BJ (cell line): ENCODE measurements at regions not wholly inside any gene's neighbourhood (a gene's known extent, or its start where the extent isn't known, plus 50 kb on each side); places are given as distances from the start of the nearest gene placed in this dataset.

ENCODE experiments used
- CTCF ChIA-PET: fragments of 350-600 bp; formaldehyde crosslinking; extraction: SDS; loops from one replicate; lab custom pipeline; 2021; ENCODE audit warnings: antibody characterized with exemption, inconsistent platforms; lab: Yijun Ruan, JAX
- POLR2A ChIA-PET: fragments of 300-600 bp; sonication (Branson Sonifier 250); formaldehyde crosslinking; extraction: SDS; loops from one replicate; lab custom pipeline; 2021; ENCODE audit warnings: antibody characterized with exemption; lab: Charles Lee
- DNase-seq: peaks from one replicate; pipeline ENCODE4 v3.0.0-alpha.2; 2011; ENCODE audit warnings: low read depth
- H3K27me3 ChIP-seq: 2 replicates; pipeline ENCODE4 v1.6.0; 2011; ENCODE audit warnings: low read length; ENCODE audit not compliant: control insufficient read depth, insufficient read depth
- H3K36me3 ChIP-seq: 2 replicates; pipeline ENCODE4 v1.5.1; 2011; ENCODE audit warnings: low read length; ENCODE audit not compliant: control insufficient read depth, insufficient read depth
- H3K4me3 ChIP-seq: 2 replicates; pipeline ENCODE4 v1.5.1; 2011; ENCODE audit warnings: low read depth, mild to moderate bottlenecking, control low read depth, low read length
- TF ChIP-seq, protein P1 (sequence below): IDR thresholded peaks from 2 replicates; pipeline ENCODE4 v1.5.1; 2011; ENCODE audit warnings: low read depth, mild to moderate bottlenecking, control low read depth, inconsistent platforms, low read length, moderate library complexity; ENCODE audit not compliant: insufficient read depth

DNA sequence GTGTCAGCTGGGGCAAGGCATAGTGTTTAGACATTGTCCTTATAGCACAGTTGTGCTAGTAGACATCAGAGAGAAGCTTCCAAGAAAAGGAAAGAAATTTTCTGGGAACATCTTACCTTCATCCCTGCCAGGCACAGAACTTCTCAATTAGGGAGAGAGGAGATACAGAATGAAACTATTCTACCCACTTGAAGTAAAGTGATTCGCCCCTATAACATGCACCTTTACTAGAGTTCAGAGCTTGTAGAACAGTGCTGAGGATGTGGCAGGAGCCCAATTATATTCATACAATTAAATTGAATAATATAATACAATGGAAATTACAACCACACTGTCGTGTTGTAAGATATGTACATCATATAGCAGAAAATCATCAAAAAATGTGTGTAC is 1063.9 kb upstream of the CITED2 start:
- DNase-seq = no peak
- H3K36me3 ChIP-seq = no peaks in the 10 kb centered on the region
- ChIA-PET POLR2A (interaction anchor here (0.6 to 2.7 kb wide), 5 partner anchors 24 to 352 kb away, joined by 3 to 13 read pairs (median 4); no protein-coding TSS in a partner anchor), CTCF (interaction anchor here (0.8 kb wide), 1 partner anchor 432 kb away, joined by 3 read pairs; no protein-coding TSS in a partner anchor)
- no peaks in the 10 kb centered on the region for H3K27me3 ChIP-seq
- TF ChIP-seq, protein P1, sequence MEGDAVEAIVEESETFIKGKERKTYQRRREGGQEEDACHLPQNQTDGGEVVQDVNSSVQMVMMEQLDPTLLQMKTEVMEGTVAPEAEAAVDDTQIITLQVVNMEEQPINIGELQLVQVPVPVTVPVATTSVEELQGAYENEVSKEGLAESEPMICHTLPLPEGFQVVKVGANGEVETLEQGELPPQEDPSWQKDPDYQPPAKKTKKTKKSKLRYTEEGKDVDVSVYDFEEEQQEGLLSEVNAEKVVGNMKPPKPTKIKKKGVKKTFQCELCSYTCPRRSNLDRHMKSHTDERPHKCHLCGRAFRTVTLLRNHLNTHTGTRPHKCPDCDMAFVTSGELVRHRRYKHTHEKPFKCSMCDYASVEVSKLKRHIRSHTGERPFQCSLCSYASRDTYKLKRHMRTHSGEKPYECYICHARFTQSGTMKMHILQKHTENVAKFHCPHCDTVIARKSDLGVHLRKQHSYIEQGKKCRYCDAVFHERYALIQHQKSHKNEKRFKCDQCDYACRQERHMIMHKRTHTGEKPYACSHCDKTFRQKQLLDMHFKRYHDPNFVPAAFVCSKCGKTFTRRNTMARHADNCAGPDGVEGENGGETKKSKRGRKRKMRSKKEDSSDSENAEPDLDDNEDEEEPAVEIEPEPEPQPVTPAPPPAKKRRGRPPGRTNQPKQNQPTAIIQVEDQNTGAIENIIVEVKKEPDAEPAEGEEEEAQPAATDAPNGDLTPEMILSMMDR = no peak
- no peak overlapping the region for H3K4me3 ChIP-seq

DNA sequence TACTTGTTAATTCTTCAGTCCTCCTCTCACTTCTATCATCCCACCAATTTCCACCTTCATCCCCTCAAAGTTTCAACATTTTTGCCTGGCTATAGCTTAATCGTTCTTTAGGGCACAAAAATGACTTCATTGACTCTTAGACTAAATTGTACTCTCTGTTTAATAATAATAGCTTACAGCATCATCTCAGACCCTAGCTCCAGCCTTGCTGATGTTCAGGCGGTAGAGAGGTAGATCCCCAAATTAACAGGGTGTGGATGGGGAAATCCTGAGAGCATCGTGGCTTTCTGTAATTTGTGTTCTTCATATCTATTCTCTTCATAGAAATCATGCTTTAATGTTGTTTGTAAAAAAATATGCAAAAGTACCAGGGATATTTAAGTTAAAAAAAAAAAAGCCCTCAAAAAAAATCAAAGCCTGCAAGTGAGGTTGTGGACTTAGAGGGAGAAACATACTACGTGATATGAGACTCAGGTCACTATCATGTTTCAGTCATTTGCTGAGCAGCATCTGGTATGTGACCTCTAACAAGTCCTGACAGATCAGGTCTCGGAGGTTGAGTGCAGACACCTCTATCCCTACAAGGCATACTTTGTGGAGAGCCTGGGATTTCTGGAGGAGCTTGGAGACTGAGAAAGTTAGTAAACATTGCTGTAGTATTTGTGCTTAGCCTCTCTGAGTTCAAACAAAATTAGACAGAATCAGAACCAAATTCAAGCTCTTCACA is 1063.3 kb upstream of the CITED2 start:
- POLR2A ChIA-PET = interaction anchor here (1.7 to 2.7 kb wide), 2 partner anchors 25 to 100 kb away, joined by 5 to 13 read pairs; no protein-coding TSS in a partner anchor
- TF ChIP-seq, protein P1 = no peak
- no peak for DNase-seq
- no peaks in the 10 kb centered on the region for H3K27me3 ChIP-seq
- H3K4me3 ChIP-seq = no peak overlapping the region
- H3K36me3 ChIP-seq = no peaks in the 10 kb centered on the region
- CTCF ChIA-PET = interaction anchor here (0.8 kb wide), 1 partner anchor 431 kb away, joined by 3 read pairs; no protein-coding TSS in a partner anchor

DNA sequence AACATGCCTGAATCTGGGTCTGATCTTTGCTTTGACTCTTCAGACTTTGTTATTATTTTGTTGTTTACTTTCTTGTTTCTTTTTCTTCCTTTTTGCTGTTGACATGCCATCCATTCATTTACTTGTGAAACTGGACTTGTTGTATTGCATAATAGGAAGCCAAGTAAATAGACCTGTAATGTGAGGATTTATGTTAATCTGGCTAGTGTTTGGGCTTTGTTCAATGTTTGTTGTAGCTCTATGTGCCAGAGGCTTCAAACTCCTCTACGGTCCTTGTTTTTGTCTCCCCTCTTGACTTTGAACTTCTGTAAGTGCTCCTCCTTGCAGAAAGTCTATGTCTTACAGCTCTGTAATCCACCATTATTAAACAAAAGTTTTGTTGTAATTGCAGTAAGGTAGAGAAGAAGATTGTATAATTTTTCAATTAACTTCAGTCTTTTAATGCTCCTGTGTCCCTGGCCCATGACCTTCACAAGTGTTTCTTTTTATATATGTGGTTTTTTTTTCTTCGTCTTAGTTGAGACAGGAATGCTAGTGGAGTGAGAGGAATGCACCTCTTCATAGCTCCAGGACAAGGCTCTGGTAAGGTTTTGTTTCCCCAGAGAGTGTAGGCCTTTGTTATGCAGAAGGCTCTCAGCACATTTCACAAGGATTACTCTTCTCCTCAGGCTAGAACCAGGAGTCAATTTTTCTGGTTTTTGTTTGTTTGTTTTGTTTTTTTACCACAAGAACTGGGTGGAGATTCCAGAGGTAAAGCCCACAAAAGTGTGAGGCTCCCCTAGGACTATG is 1061.8 kb upstream of the CITED2 start:
- Histone ChIP-seq H3K36me3 (no peaks in the 10 kb centered on the region), H3K27me3 (no peaks in the 10 kb centered on the region), H3K4me3 (no peak overlapping the region)
- TF ChIP-seq, protein P1 = no peak
- DNase-seq = peak; percentile 89
- ChIA-PET CTCF (interaction anchor here (0.7 to 0.8 kb wide), 4 partner anchors 20 to 1708 kb away, joined by 3 to 4 read pairs (median 4); no protein-coding TSS in a partner anchor), POLR2A (interaction anchor here (0.5 to 2.7 kb wide), 9 partner anchors 27 to 1062 kb away, joined by 3 to 13 read pairs (median 5); partner anchors contain the start of gene CITED2)

DNA sequence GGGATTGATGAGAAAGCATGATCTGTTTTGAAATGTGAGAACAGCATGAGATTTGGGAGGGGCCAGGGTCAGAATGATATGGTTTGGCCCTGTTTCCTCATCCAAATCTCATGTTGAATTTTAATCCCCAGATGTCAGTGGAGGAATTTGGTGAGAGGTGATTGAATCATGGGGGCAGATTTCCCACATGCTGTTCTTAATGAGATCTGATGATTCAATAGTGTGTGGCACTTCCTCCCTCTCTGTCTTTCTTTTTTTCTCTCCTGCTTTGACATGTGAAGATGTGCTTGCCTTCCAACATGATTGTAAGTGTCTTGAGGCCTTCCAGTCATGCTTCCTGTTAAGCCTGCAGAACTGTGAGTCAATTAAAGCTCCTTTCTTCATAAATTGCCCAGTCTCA is 1060.3 kb upstream of the CITED2 start:
- no peak for DNase-seq
- CTCF ChIA-PET = no interaction called here
- POLR2A ChIA-PET = no interaction called here
- H3K27me3 ChIP-seq = no peaks in the 10 kb centered on the region
- no peaks in the 10 kb centered on the region for H3K36me3 ChIP-seq
- H3K4me3 ChIP-seq = no peak overlapping the region
- TF ChIP-seq, protein P1 = no peak

DNA sequence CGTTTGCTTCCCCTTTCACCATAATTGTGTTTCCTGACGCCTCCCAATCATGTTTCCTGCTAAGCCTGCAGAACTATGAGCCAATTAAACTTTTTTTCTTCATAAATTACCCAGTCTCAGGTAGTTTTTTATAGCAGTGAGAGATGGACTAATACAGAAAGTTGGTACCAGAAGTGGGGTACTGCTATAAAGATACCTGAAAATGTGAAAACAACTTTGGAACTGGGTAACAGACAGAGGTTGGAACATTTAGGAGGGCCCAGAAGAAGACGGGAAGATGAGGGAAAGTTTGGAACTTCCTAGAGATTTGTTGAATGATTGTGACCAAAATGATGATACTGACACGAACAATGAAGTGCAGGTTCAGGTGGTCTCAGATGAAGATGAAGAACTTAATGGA is 1058.6 kb upstream of the CITED2 start:
- H3K4me3 ChIP-seq = no peak overlapping the region
- DNase-seq = no peak
- ChIA-PET POLR2A (no interaction called here), CTCF (no interaction called here)
- no peaks in the 10 kb centered on the region for H3K27me3 ChIP-seq
- H3K36me3 ChIP-seq = no peaks in the 10 kb centered on the region
- TF ChIP-seq, protein P1 = no peak
